B cell (primary cell): ENCODE measurements at regions not wholly inside any gene's neighbourhood (a gene's known extent, or its start where the extent isn't known, plus 50 kb on each side); places are given as distances from the start of the nearest gene placed in this dataset.
A peak's percentile ranks its signal among the peaks of the same experiment; 100 is the strongest.

Experiments used
- ATAC-seq: fragments of 200-7000 bp; cut with Tn5 transposase; one replicate; pipeline ENCODE4 v1.10.0; 2021; ENCODE audit warnings: low read depth, mild to moderate bottlenecking, moderate number of reproducible peaks, moderate library complexity
- CTCF ChIA-PET: fragments of 350-600 bp; sonication (Branson Sonifier 250); formaldehyde crosslinking; loops from one replicate; lab custom pipeline; 2021; ENCODE audit warnings: antibody characterized with exemption, inconsistent platforms; lab: Charles Lee
- POLR2A ChIA-PET: fragments of 350-600 bp; sonication (Branson Sonifier 250); formaldehyde crosslinking; loops from one replicate; lab custom pipeline; 2021; ENCODE audit warnings: antibody characterized with exemption; lab: Charles Lee
- DNase-seq: peaks from one replicate; pipeline ENCODE4 v3.0.0; 2013
- H2AFZ ChIP-seq: 2 replicates; pipeline ENCODE4 v1.6.1; 2012; ENCODE audit warnings: mild to moderate bottlenecking, low read depth, low read length; ENCODE audit not compliant: insufficient read depth, poor library complexity, severe bottlenecking
- H3K27ac ChIP-seq, 2 donors: 1 replicate in 1 of 2; 2 replicates in 1 of 2; pipeline ENCODE4 v1.5.1; 2012 to 2013; ENCODE audit warnings: low read length in 2 of 2, mild to moderate bottlenecking in 2 of 2, moderate library complexity in 1 of 2
- H3K27me3 ChIP-seq, 4 experiments: fragments of 200-600 bp in 1 of 4; sonication (generic) in 1 of 4; replicated peaks in 1 of 4; 1 replicate in 2 of 4; 2 replicates in 2 of 4; pipeline versions ENCODE4 v1.6.1 to v1.7.0; 2013 to 2016; ENCODE audit warnings: low read length in 3 of 4, mild to moderate bottlenecking in 2 of 4, mixed read lengths in 1 of 4, moderate library complexity in 1 of 4; ENCODE audit not compliant: insufficient read depth in 4 of 4, control insufficient read depth in 3 of 4; ENCODE audit errors: control extremely low read depth in 1 of 4
- H3K36me3 ChIP-seq, 2 experiments: replicated peaks in 1 of 2; 1 replicate in 1 of 2; 2 replicates in 1 of 2; pipeline versions ENCODE4 v1.6.1 to v1.7.1; 2013; ENCODE audit warnings: low read length in 1 of 2; ENCODE audit not compliant: insufficient read depth in 2 of 2, control insufficient read depth in 1 of 2; ENCODE audit errors: control extremely low read depth in 1 of 2, extremely low read depth in 1 of 2
- H3K4me1 ChIP-seq, 2 donors: fragments of 200-600 bp in 1 of 2; sonication (generic) in 1 of 2; 1 replicate in 1 of 2; 2 replicates in 1 of 2; pipeline versions ENCODE4 v1.5.1 to v1.6.1; 2013 to 2017; ENCODE audit warnings: low read length in 2 of 2; ENCODE audit not compliant: control insufficient read depth in 2 of 2, insufficient read depth in 2 of 2
- H3K4me2 ChIP-seq: replicated peaks from 2 replicates; pipeline ENCODE3; 2012; ENCODE audit warnings: mild to moderate bottlenecking, low read depth, low read length; ENCODE audit not compliant: poor library complexity, severe bottlenecking
- H3K4me3 ChIP-seq, 5 experiments: fragments of 200-600 bp in 1 of 5; sonication (generic) in 1 of 5; 1 replicate in 3 of 5; 2 replicates in 2 of 5; pipeline versions ENCODE4 v1.5.1 to v1.7.0; 2011 to 2016; ENCODE audit warnings: low read length in 4 of 5, mild to moderate bottlenecking in 4 of 5, low read depth in 2 of 5, control low read depth in 1 of 5, moderate library complexity in 1 of 5; ENCODE audit not compliant: insufficient read depth in 1 of 5; ENCODE audit errors: control extremely low read depth in 1 of 5, extremely low read depth in 1 of 5
- H3K79me2 ChIP-seq: fragments of 200-600 bp; sonication (generic); one replicate; pipeline ENCODE4 v1.6.0; 2016; ENCODE audit warnings: low read length; ENCODE audit not compliant: control insufficient read depth, insufficient read depth
- H3K9ac ChIP-seq: fragments of 200-600 bp; sonication (generic); 2 replicates; pipeline ENCODE4 v1.6.1; 2017; ENCODE audit warnings: mild to moderate bottlenecking, low read length, moderate library complexity
- H3K9me3 ChIP-seq, 3 donors: one replicate each; pipeline versions ENCODE4 v1.6.1 to v1.7.1; 2013; ENCODE audit warnings: low read length in 2 of 3; ENCODE audit not compliant: control insufficient read depth in 2 of 3, insufficient read depth in 1 of 3; ENCODE audit errors: control extremely low read depth in 1 of 3
- H4K20me1 ChIP-seq: 2 replicates; pipeline ENCODE4 v1.6.0; 2012; ENCODE audit warnings: mild to moderate bottlenecking, low read length; ENCODE audit not compliant: insufficient read depth, control insufficient read depth, poor library complexity, severe bottlenecking
- H3K27ac Mint-ChIP-seq: one replicate; pipeline ENCODE4 v1.8.0; 2021; ENCODE audit warnings: mixed read lengths
- H3K27me3 Mint-ChIP-seq: one replicate; pipeline ENCODE4 v1.8.0; 2021; ENCODE audit warnings: mixed read lengths
- H3K4me1 Mint-ChIP-seq: one replicate; pipeline ENCODE4 v1.8.0; 2021; ENCODE audit warnings: mixed read lengths
- H3K4me3 Mint-ChIP-seq: one replicate; pipeline ENCODE4 v1.8.0; 2021; ENCODE audit warnings: mixed read lengths
- H3K9me3 Mint-ChIP-seq: one replicate; pipeline ENCODE4 v1.8.0; 2022; ENCODE audit warnings: mixed read lengths; ENCODE audit not compliant: insufficient read depth
- CTCF ChIP-seq: fragments of 200-600 bp; IDR thresholded peaks from one replicate; pipeline ENCODE4 v1.8.0; 2022; ENCODE audit warnings: antibody characterized with exemption, mild to moderate bottlenecking
- EZH2 ChIP-seq: IDR thresholded peaks from 2 replicates; pipeline ENCODE4 v1.6.1; 2012; ENCODE audit warnings: borderline replicate concordance, low read depth, mild to moderate bottlenecking, moderate library complexity, low read length; ENCODE audit not compliant: insufficient read depth, poor library complexity, severe bottlenecking
- WGBS: methylation state at CpG from one replicate; pipeline ENCODE4 v1.1.5; 2013; ENCODE audit warnings: missing lambda C conversion rate; ENCODE audit not compliant: insufficient coverage; 5-methylcytosine and 5-hydroxymethylcytosine counted together
- intact Hi-C: fragments of 100-400 bp; cut with micrococcal nuclease; formaldehyde crosslinking; loops from one replicate; pipeline ENCODE4 v1.10.0; 2022

- CTCF ChIA-PET: interaction anchor here (0.8 to 1.3 kb wide), 2 partner anchors 67 to 555 kb away, joined by 3 read pairs; partner anchors contain the start of gene BANK1
- Mint-ChIP-seq H3K9me3 (no peaks in the 10 kb centered on the region), H3K27me3 (no peaks in the 10 kb centered on the region), H3K4me1 (peaks cover 12% of the 10 kb centered on the region), H3K4me3 (peak overlapping the region; percentile 5), H3K27ac (peak overlapping the region; percentile 54)
- no CpG with 5 or more reads among the region's 2 CpGs for WGBS
- H3K9ac ChIP-seq: peak overlapping the region; percentile 30
- peak overlapping the region in 1 of 2 donors; percentile 18 for H3K27ac ChIP-seq
- peak overlapping the region; percentile 72 for H2AFZ ChIP-seq
- no peaks in the 10 kb centered on the region for H3K27me3 ChIP-seq
- DNase-seq (peak; percentile 28), ATAC-seq (peak; percentile 57)
- no peaks in the 10 kb centered on the region for H3K9me3 ChIP-seq
- intact Hi-C loops: no loop called here
- peaks cover 6 to 8% of the 10 kb centered on the region in 2 donors for H3K4me1 ChIP-seq
- peak overlapping the region; percentile 56 for H3K4me2 ChIP-seq
- no peaks in the 10 kb centered on the region for H4K20me1 ChIP-seq
- no peaks in the 10 kb centered on the region for H3K36me3 ChIP-seq
- POLR2A ChIA-PET: interaction anchor here (0.6 kb wide), 1 partner anchor 376 kb away, joined by 5 read pairs; the partner anchor contains the start of gene PPP3CA
- TF ChIP-seq EZH2 (no peak), CTCF (no peak)
- H3K4me3 ChIP-seq: peak overlapping the region in 1 of 5 experiments; percentile 12
- H3K79me2 ChIP-seq: no peaks in the 10 kb centered on the region
These were observed 66.4 kb upstream of the BANK1 start for GRCh38 chr4:101724093-101724492.

GRCh38 chr4:101718810-101719209 is 71.7 kb upstream of the BANK1 start:
- intact Hi-C loops: no loop called here
- H3K27ac Mint-ChIP-seq: no peak overlapping the region
- H3K4me3 Mint-ChIP-seq: no peak overlapping the region
- ChIA-PET POLR2A (no interaction called here), CTCF (no interaction called here)
- no peaks in the 10 kb centered on the region for H3K27me3 Mint-ChIP-seq
- H3K27me3 ChIP-seq: no peaks in the 10 kb centered on the region
- TF ChIP-seq EZH2 (no peak), CTCF (no peak)
- no peak overlapping the region for H3K4me2 ChIP-seq
- H3K4me3 ChIP-seq: no peak overlapping the region
- no peaks in the 10 kb centered on the region for H3K79me2 ChIP-seq
- no peaks in the 10 kb centered on the region for H3K36me3 ChIP-seq
- no peak overlapping the region for H2AFZ ChIP-seq
- H3K9me3 Mint-ChIP-seq: peaks cover 17% of the 10 kb centered on the region
- ATAC-seq (peak; percentile 31), DNase-seq (no peak)
- no peak overlapping the region for H3K9ac ChIP-seq
- no CpG with 5 or more reads among the region's 3 CpGs for WGBS
- no peak overlapping the region for H3K27ac ChIP-seq
- H3K4me1 ChIP-seq: peaks cover 4 to 5% of the 10 kb centered on the region in 2 donors
- peaks cover 7 to 30% (median 13%) of the 10 kb centered on the region in 3 donors for H3K9me3 ChIP-seq
- H4K20me1 ChIP-seq: no peaks in the 10 kb centered on the region
- peaks cover 12% of the 10 kb centered on the region for H3K4me1 Mint-ChIP-seq
